Caco-2 (cell line): ENCODE measurements at regions not wholly inside any gene's neighbourhood (a gene's known extent, or its start where the extent isn't known, plus 50 kb on each side); places are given as distances from the start of the nearest gene placed in this dataset.
A peak's percentile ranks its signal among the peaks of the same experiment; 100 is the strongest.

Experiments used
- BruUV-seq: library from RNA; stranded (reverse); fragments of 400-500 nt; replicated peaks from 2 replicates; lab custom pipeline; 2021; lab: Mats Ljungman, UMichigan
- CTCF ChIA-PET: fragments of 300-600 bp; sonication (Branson Sonifier 250); formaldehyde crosslinking; loops from one replicate; lab custom pipeline; 2022; ENCODE audit warnings: antibody characterized with exemption; lab: Charles Lee
- POLR2A ChIA-PET: fragments of 300-600 bp; sonication (Branson Sonifier 250); formaldehyde crosslinking; loops from one replicate; lab custom pipeline; 2022; ENCODE audit warnings: antibody characterized with exemption; lab: Charles Lee
- DNase-seq, 2 experiments: peaks; one replicate each; pipeline versions ENCODE4 v3.0.0 to v3.0.0-alpha.2; 2020 to 2022
- H3K27me3 ChIP-seq: replicated peaks from 2 replicates; pipeline ENCODE4 v1.6.0; 2011; ENCODE audit warnings: low read length; ENCODE audit not compliant: control insufficient read depth, insufficient read depth
- H3K36me3 ChIP-seq: 2 replicates; pipeline ENCODE4 v1.5.1; 2011; ENCODE audit warnings: low read length; ENCODE audit not compliant: control insufficient read depth, insufficient read depth
- H3K4me1 ChIP-seq: fragments of 250-450 bp; sonication (Bioruptor Pico); 2 replicates; pipeline ENCODE4 v1.5.1; 2020; ENCODE audit warnings: mild to moderate bottlenecking
- H3K4me3 ChIP-seq: 2 replicates; pipeline ENCODE4 v1.5.1; 2011; ENCODE audit warnings: low read depth, mild to moderate bottlenecking, control low read depth, low read length
- H3K9me3 ChIP-seq: fragments of 250-450 bp; sonication (Bioruptor Pico); 2 replicates; pipeline ENCODE4 v1.5.1; 2020; ENCODE audit warnings: mild to moderate bottlenecking, moderate library complexity
- H3K27ac Mint-ChIP-seq: one replicate; pipeline ENCODE4 v1.8.0; 2022; ENCODE audit warnings: mixed read lengths; ENCODE audit not compliant: unreplicated experiment
- H3K27me3 Mint-ChIP-seq: one replicate; pipeline ENCODE4 v1.8.0; 2022; ENCODE audit warnings: mixed read lengths; ENCODE audit not compliant: insufficient read depth, unreplicated experiment
- H3K36me3 Mint-ChIP-seq: one replicate; pipeline ENCODE4 v1.8.0; 2022; ENCODE audit warnings: mild to moderate bottlenecking, mixed read lengths; ENCODE audit not compliant: insufficient read depth, unreplicated experiment
- H3K4me1 Mint-ChIP-seq: one replicate; pipeline ENCODE4 v1.8.0; 2022; ENCODE audit warnings: low read depth, mixed read lengths; ENCODE audit not compliant: unreplicated experiment
- H3K4me3 Mint-ChIP-seq: one replicate; pipeline ENCODE4 v1.8.0; 2022; ENCODE audit warnings: mild to moderate bottlenecking, moderate library complexity, mixed read lengths; ENCODE audit not compliant: unreplicated experiment
- H3K9me3 Mint-ChIP-seq: one replicate; pipeline ENCODE4 v1.8.0; 2022; ENCODE audit warnings: mixed read lengths; ENCODE audit not compliant: unreplicated experiment
- intact Hi-C: fragments of 100-400 bp; cut with micrococcal nuclease; formaldehyde crosslinking; loops from one replicate; pipeline ENCODE4 v1.10.0; 2022; ENCODE audit not compliant: unreplicated experiment
- TF ChIP-seq, protein P1 (sequence below), 2 experiments: fragments of 200-600 bp in 1 of 2; IDR thresholded peaks; 1 replicate in 1 of 2; 2 replicates in 1 of 2; pipeline versions ENCODE4 v1.5.1 to v1.8.0; 2011 to 2022; ENCODE audit warnings: antibody characterized with exemption in 1 of 2, control low read depth in 1 of 2, inconsistent platforms in 1 of 2, low read depth in 1 of 2, low read length in 1 of 2, mild to moderate bottlenecking in 1 of 2, moderate library complexity in 1 of 2; ENCODE audit not compliant: insufficient read depth in 1 of 2, severe bottlenecking in 1 of 2, unreplicated experiment in 1 of 2

GRCh38 chr12:77214136-77214535, 148.8 kb upstream of the E2F7 start:
- H3K27me3 Mint-ChIP-seq: no peaks in the 10 kb centered on the region
- H3K4me3 Mint-ChIP-seq: no peak overlapping the region
- no peak overlapping the region for H3K4me3 ChIP-seq
- H3K36me3 Mint-ChIP-seq: no peaks in the 10 kb centered on the region
- intact Hi-C loops: no loop called here
- peaks cover 14% of the 10 kb centered on the region for H3K4me1 ChIP-seq
- peaks cover 6% of the 10 kb centered on the region for H3K4me1 Mint-ChIP-seq
- no peaks in the 10 kb centered on the region for H3K36me3 ChIP-seq
- BruUV-seq: no TSS peak
- POLR2A ChIA-PET: no interaction called here
- no peaks in the 10 kb centered on the region for H3K9me3 ChIP-seq
- no peak for DNase-seq
- CTCF ChIA-PET: no interaction called here
- TF ChIP-seq, protein P1, sequence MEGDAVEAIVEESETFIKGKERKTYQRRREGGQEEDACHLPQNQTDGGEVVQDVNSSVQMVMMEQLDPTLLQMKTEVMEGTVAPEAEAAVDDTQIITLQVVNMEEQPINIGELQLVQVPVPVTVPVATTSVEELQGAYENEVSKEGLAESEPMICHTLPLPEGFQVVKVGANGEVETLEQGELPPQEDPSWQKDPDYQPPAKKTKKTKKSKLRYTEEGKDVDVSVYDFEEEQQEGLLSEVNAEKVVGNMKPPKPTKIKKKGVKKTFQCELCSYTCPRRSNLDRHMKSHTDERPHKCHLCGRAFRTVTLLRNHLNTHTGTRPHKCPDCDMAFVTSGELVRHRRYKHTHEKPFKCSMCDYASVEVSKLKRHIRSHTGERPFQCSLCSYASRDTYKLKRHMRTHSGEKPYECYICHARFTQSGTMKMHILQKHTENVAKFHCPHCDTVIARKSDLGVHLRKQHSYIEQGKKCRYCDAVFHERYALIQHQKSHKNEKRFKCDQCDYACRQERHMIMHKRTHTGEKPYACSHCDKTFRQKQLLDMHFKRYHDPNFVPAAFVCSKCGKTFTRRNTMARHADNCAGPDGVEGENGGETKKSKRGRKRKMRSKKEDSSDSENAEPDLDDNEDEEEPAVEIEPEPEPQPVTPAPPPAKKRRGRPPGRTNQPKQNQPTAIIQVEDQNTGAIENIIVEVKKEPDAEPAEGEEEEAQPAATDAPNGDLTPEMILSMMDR (IDR thresholded peaks at IDR 0.05; ENCODE audit: insufficient read depth in 1 of 2, low read depth in 1 of 2, low read length in 1 of 2, severe bottlenecking in 1 of 2, unreplicated experiment in 1 of 2): no peak
- H3K9me3 Mint-ChIP-seq: peaks cover 14% of the 10 kb centered on the region
- no peak overlapping the region for H3K27ac Mint-ChIP-seq
- H3K27me3 ChIP-seq: no peaks in the 10 kb centered on the region

DNA sequence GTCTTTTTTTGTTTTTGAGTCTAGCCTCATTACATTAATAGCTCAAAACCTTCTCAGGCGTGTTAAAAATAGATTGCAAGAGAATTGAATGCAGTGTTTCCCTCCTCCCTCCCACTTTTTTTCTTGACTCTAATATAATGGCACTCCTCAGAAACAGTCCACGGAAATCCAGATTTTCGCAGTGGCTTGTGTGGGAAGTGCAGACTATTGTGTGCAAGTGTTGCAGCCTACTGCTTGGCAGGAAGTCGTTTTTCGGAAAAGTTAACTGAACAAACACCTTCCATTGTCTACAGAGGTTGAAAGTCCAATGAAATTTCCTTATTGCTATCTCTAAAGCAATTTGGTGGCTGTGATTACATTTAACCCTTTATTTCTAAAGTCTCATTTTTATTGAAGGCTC, 147.9 kb upstream of the E2F7 start:
- POLR2A ChIA-PET: no interaction called here
- intact Hi-C loops: no loop called here

DNA sequence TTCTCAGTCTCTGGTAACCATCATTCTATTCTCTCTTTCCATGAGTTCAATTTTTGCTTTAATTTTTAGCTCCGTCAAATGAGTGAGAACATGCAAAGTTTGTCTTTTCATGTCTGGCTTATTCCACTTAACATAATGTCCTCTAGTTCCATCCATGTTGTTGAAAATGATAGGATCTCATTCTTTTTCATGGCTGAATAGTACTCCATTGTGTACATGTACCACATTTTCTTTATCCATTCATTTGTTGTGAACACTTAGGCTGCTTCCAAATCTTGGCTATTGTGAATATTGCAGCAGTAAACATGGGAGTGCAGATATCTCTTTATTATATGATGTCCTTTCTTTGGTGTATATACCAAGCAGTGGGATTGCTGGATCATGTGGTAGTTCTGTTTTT, 145.4 kb upstream of the E2F7 start:
- TF ChIP-seq, protein P1 (IDR thresholded peaks at IDR 0.05; ENCODE audit: insufficient read depth in 1 of 2, low read depth in 1 of 2, low read length in 1 of 2, severe bottlenecking in 1 of 2, unreplicated experiment in 1 of 2): no peak
- CTCF ChIA-PET: no interaction called here
- H3K27ac Mint-ChIP-seq: no peak overlapping the region

More for the DNA sequence above, 147.9 kb upstream of the E2F7 start:
- CTCF ChIA-PET: no interaction called here
- Histone ChIP-seq H3K36me3 (no peaks in the 10 kb centered on the region), H3K4me1 (peaks cover 14% of the 10 kb centered on the region), H3K27me3 (no peaks in the 10 kb centered on the region), H3K9me3 (no peaks in the 10 kb centered on the region), H3K4me3 (no peak overlapping the region)
- Mint-ChIP-seq H3K36me3 (no peaks in the 10 kb centered on the region), H3K9me3 (peaks cover 14% of the 10 kb centered on the region), H3K27me3 (no peaks in the 10 kb centered on the region), H3K4me1 (peaks cover 6% of the 10 kb centered on the region), H3K27ac (no peak overlapping the region), H3K4me3 (no peak overlapping the region)
- BruUV-seq: no TSS peak
- TF ChIP-seq, protein P1 (IDR thresholded peaks at IDR 0.05; ENCODE audit: insufficient read depth in 1 of 2, low read depth in 1 of 2, low read length in 1 of 2, severe bottlenecking in 1 of 2, unreplicated experiment in 1 of 2): no peak
- DNase-seq: peak; percentile 11 to 43

More for the DNA sequence above, 145.4 kb upstream of the E2F7 start:
- Mint-ChIP-seq H3K4me1 (peaks cover 6% of the 10 kb centered on the region), H3K36me3 (no peaks in the 10 kb centered on the region), H3K4me3 (no peak overlapping the region), H3K27me3 (no peaks in the 10 kb centered on the region), H3K9me3 (peaks cover 14% of the 10 kb centered on the region)
- intact Hi-C loops: no loop called here
- POLR2A ChIA-PET: no interaction called here
- no peak overlapping the region for H3K4me3 ChIP-seq
- H3K9me3 ChIP-seq: no peaks in the 10 kb centered on the region
- BruUV-seq: no TSS peak
- no peak for DNase-seq
- H3K4me1 ChIP-seq: peaks cover 14% of the 10 kb centered on the region
- no peaks in the 10 kb centered on the region for H3K36me3 ChIP-seq
- H3K27me3 ChIP-seq: no peaks in the 10 kb centered on the region
